HUES48 (cell line): ENCODE measurements at regions not wholly inside any gene's neighbourhood (a gene's known extent, or its start where the extent isn't known, plus 50 kb on each side); places are given as distances from the start of the nearest gene placed in this dataset.

Source experiments
- H3K27ac ChIP-seq: one replicate; pipeline ENCODE4 v1.7.0; 2013; ENCODE audit warnings: low read depth, low read length, inconsistent platforms
- H3K27me3 ChIP-seq: 2 replicates; pipeline ENCODE4 v1.6.1; 2013; ENCODE audit warnings: mild to moderate bottlenecking, low read length; ENCODE audit not compliant: control insufficient read depth, insufficient read depth
- H3K36me3 ChIP-seq: 2 replicates; pipeline ENCODE4 v1.6.1; 2013; ENCODE audit warnings: low read length; ENCODE audit not compliant: control insufficient read depth, insufficient read depth
- H3K4me1 ChIP-seq: 2 replicates; pipeline ENCODE4 v1.6.1; 2013; ENCODE audit warnings: mild to moderate bottlenecking, low read length; ENCODE audit not compliant: control insufficient read depth, insufficient read depth
- H3K4me3 ChIP-seq: 2 replicates; pipeline ENCODE4 v1.5.1; 2013; ENCODE audit warnings: mild to moderate bottlenecking, low read depth, low read length
- H3K9ac ChIP-seq: 2 replicates; pipeline ENCODE4 v1.6.1; 2013; ENCODE audit warnings: mild to moderate bottlenecking, low read depth, low read length, moderate library complexity
- H3K9me3 ChIP-seq: 2 replicates; pipeline ENCODE4 v1.6.1; 2013; ENCODE audit warnings: low read length; ENCODE audit not compliant: control insufficient read depth, insufficient read depth

DNA sequence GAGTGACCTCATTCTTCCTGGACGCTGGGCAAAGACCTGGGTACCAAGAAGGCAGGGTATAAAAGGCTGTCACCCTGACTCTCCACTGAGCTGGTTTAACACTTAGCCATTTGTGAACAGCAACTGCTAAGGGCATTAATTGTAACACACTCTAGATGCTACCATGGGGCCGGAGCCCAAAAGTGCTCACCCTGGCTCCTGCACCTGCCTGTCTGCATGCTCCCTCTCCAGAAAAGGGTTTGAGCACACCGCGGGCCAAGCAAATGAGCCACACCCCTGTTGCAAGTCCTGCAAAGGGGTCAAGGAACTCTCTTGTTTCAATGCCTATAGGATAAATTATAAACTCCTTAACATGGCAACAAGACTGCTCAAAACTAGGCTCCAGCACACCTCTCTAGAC, 114.8 kb downstream of the TEX36 start:
- no peaks in the 10 kb centered on the region for H3K27me3 ChIP-seq
- H3K36me3 ChIP-seq = no peaks in the 10 kb centered on the region
- H3K9ac ChIP-seq = no peak overlapping the region
- no peaks in the 10 kb centered on the region for H3K4me1 ChIP-seq
- H3K9me3 ChIP-seq = 0 out of 2 replicates have a peak, but pooled peaks cover 6% of the 10 kb centered on the region
- no peak overlapping the region for H3K4me3 ChIP-seq
- H3K27ac ChIP-seq = no peak overlapping the region

DNA sequence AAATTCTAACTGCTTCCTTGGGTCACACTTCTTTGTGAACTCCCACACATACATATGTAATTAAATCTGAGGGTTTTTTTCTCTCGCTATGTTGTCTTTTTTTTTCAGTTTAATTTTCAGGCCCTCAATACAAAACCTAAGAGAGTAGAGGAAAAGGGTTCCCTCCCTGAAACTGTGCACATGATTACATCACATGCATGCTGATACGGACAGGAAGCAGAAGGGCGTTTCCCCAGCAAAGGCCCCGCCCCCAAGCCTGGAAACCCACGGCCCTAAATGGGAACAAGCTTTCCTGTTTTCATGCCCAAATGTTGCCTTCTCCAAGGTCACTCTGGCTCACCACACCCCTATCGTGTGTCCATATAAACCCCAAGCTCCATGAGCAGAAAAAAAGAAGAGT, 115.4 kb downstream of the TEX36 start:
- H3K27ac ChIP-seq = no peak overlapping the region
- H3K9ac ChIP-seq = no peak overlapping the region
- H3K4me1 ChIP-seq = no peaks in the 10 kb centered on the region
- 0 out of 2 replicates have a peak, but pooled peaks cover 6% of the 10 kb centered on the region for H3K9me3 ChIP-seq
- H3K27me3 ChIP-seq = no peaks in the 10 kb centered on the region
- no peaks in the 10 kb centered on the region for H3K36me3 ChIP-seq
- no peak overlapping the region for H3K4me3 ChIP-seq

DNA sequence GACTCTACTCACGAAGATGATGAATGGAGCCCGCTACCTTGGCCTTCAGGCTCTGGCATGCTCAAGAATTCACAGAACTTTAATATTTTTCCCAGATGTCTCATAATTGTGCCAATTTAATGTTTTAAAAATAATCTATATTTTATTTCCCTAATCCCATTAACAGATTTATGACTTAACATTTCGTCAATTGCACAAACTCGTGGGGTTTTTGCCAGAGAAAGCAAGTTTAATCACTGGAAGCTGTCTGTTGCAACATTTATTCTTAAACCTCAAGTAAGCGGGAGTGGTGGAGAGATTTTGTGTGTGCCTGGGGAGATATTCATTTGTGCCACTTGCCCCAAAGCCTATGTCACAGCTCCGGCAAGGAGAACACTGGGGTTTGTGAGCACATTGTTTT, 117.9 kb downstream of the TEX36 start:
- Histone ChIP-seq H3K27ac (no peak overlapping the region), H3K36me3 (no peaks in the 10 kb centered on the region), H3K9me3 (0 out of 2 replicates have a peak, but pooled peaks cover 6% of the 10 kb centered on the region), H3K4me1 (no peaks in the 10 kb centered on the region), H3K4me3 (no peak overlapping the region), H3K27me3 (no peaks in the 10 kb centered on the region), H3K9ac (no peak overlapping the region)

DNA sequence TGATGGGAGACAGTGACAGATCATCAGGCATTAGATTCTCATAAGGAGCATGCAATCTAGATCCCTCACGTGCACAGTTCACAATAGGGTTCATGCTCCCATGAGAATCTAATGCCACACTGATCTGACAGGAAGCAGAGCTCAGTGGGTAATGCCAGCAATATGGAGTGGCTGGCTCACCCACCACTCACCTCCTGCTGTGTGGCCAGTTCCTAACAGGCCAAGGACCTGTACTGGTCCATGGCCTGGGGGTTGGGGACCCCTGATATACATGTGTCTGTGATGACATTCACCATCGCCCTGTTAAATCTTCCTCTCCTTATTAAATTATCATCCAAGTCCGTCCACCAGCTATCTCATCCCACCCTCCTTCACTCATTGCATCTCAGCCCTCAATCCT, 118.4 kb downstream of the TEX36 start:
- H3K9me3 ChIP-seq = 0 out of 2 replicates have a peak, but pooled peaks cover 6% of the 10 kb centered on the region
- H3K4me1 ChIP-seq = no peaks in the 10 kb centered on the region
- H3K27ac ChIP-seq = no peak overlapping the region
- no peaks in the 10 kb centered on the region for H3K27me3 ChIP-seq
- no peak overlapping the region for H3K9ac ChIP-seq
- no peaks in the 10 kb centered on the region for H3K36me3 ChIP-seq
- no peak overlapping the region for H3K4me3 ChIP-seq

DNA sequence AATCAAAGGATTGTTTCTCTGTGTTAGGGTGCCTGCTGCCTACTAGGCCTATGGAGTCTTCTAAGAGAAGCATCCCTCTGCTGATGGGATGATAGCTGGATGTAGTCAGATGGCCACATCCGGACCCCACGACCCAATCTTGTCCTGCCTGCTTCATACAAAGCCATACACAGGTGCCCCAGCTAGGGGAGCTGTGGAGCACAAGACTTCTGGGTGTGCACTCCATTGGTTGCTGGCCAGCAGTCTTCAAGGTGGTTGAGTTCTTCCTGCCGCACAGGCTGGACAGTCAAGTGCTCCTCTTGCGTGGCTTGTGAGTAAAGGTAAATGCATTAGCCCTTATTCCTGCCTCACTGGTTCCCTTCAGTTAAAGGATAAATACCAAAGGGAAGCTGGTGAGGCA, 120.2 kb downstream of the TEX36 start:
- Histone ChIP-seq H3K27me3 (no peaks in the 10 kb centered on the region), H3K4me3 (no peak overlapping the region), H3K27ac (no peak overlapping the region), H3K36me3 (no peaks in the 10 kb centered on the region), H3K4me1 (no peaks in the 10 kb centered on the region), H3K9ac (no peak overlapping the region), H3K9me3 (0 out of 2 replicates have a peak, but pooled peaks cover 3% of the 10 kb centered on the region)

DNA sequence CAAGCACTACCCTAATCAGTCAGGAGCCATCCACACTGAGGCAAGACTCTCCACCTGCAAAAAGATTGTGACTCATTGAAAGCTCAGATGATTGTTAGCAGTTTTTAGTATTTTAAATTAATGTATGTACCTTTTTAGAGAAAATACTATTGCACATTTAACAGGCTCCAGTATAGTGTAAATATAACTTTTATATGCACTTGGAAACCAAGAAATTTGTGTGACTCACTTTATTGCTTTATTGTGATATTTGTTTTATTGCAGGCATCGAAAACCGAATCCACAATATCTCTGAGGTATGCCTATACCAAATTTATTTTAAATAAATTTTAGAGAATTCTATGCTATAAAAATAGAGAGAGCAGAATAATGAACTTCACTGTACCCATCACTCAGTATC, 122.0 kb downstream of the TEX36 start:
- Histone ChIP-seq H3K36me3 (no peaks in the 10 kb centered on the region), H3K27ac (no peak overlapping the region), H3K9me3 (0 out of 2 replicates have a peak, but pooled peaks cover 3% of the 10 kb centered on the region), H3K4me3 (no peak overlapping the region), H3K27me3 (no peaks in the 10 kb centered on the region), H3K4me1 (no peaks in the 10 kb centered on the region), H3K9ac (no peak overlapping the region)

DNA sequence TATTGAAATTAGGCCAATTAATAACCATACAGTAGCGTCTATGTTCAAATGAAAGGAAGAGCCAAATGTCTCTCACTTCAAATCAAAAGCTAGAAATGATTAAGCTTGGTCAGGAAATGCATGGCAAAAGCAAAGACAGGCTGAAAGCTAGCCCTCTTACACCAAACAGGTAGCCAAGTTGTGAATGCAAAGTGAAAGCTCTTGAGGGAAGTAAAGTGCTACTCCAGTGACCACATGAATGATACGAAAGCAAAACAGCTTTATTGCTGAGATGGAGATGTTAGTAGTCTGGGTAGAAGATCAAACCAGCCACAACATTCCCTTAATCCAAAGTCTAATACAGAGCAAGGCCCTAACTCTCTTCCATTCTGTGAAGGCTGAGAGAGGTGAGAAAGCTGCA, 123.8 kb downstream of the TEX36 start:
- no peaks in the 10 kb centered on the region for H3K9me3 ChIP-seq
- peaks cover 9% of the 10 kb centered on the region; the same call in 1 of the 2 replicates for H3K4me1 ChIP-seq
- no peak overlapping the region for H3K9ac ChIP-seq
- no peak overlapping the region for H3K27ac ChIP-seq
- H3K36me3 ChIP-seq = no peaks in the 10 kb centered on the region
- H3K27me3 ChIP-seq = no peaks in the 10 kb centered on the region
- H3K4me3 ChIP-seq = no peak overlapping the region

DNA sequence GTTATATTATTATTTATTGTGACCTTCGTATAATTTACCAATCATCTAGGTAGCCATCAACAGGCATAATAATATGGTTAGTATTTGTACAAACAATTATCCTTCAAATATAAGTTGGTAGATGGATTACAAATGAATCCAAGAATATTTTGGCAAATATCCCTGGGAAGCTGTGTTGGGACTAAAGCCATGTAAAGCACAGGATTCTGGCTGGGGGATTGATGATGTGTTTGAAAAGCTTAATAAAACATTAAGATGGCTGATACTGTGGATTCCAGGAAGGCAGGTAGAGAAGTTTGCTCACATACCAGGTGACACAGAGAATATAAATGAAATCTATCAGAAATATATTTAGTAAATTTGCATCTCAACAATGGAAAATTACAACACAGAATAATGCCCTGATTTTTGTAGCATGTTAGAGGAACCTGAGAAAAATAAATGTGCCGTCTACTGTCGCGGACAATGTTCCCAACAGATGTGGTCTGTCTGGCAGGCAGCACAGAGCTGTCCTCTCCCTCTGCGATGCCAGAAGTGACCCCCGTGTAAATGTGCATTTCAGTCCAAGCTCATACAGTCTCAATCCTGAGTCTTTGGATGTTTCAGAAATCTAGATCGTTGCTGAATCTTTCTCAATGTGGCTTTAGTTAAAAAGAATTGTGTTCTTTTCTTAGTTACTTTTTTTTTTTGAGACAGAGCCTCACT, 125.0 kb downstream of the TEX36 start:
- Histone ChIP-seq H3K9ac (no peak overlapping the region), H3K27me3 (no peaks in the 10 kb centered on the region), H3K4me1 (peaks cover 9% of the 10 kb centered on the region; the same call in 1 of the 2 replicates), H3K4me3 (no peak overlapping the region), H3K9me3 (no peaks in the 10 kb centered on the region; the same call in 1 of the 2 replicates), H3K27ac (no peak overlapping the region), H3K36me3 (no peaks in the 10 kb centered on the region)

DNA sequence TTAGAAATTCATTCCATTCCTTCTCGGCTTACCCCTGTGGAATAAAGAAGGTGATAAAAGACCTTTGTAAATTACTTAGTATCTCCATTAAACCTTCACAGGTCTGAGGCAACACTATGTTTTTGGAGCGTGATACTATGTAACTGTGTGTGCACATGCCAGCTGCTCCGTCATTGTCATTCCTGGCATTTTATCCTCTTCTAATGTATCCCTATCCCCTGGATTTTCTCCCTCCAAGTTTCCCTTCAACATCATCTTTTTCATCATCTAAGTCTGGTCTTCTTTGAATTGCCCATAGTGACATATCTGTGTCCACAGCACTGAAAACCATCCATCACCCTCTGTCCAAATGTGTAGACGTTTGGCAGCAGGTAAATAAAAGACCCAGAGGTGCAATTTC, 125.7 kb downstream of the TEX36 start:
- H3K27ac ChIP-seq = no peak overlapping the region
- H3K9ac ChIP-seq = no peak overlapping the region
- H3K36me3 ChIP-seq = no peaks in the 10 kb centered on the region
- no peaks in the 10 kb centered on the region; the same call in 1 of the 2 replicates for H3K9me3 ChIP-seq
- H3K27me3 ChIP-seq = no peaks in the 10 kb centered on the region
- peaks cover 9% of the 10 kb centered on the region; the same call in 1 of the 2 replicates for H3K4me1 ChIP-seq
- no peak overlapping the region for H3K4me3 ChIP-seq

DNA sequence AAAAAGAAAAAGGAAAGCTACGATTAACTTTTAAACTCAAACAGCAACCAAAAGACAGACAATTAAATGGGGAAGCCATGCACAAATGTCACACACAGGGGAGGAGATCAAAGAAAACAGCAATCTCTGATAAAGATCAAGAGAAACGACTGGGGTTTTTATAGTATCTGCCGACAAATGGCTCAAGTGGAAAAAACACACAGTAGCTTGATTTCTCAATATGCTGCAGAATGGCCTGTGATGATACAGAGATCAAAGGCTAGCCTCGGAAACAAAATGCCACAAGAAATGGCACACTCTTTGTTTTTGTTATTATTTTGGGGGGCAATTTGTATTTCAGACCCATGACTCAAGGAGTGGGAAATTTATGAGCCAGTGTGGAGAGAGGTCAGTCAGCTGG, 126.1 kb downstream of the TEX36 start:
- Histone ChIP-seq H3K4me3 (no peak overlapping the region), H3K27me3 (no peaks in the 10 kb centered on the region), H3K4me1 (peaks cover 9% of the 10 kb centered on the region; the same call in 1 of the 2 replicates), H3K27ac (no peak overlapping the region), H3K9me3 (no peaks in the 10 kb centered on the region; the same call in 1 of the 2 replicates), H3K36me3 (no peaks in the 10 kb centered on the region), H3K9ac (no peak overlapping the region)

DNA sequence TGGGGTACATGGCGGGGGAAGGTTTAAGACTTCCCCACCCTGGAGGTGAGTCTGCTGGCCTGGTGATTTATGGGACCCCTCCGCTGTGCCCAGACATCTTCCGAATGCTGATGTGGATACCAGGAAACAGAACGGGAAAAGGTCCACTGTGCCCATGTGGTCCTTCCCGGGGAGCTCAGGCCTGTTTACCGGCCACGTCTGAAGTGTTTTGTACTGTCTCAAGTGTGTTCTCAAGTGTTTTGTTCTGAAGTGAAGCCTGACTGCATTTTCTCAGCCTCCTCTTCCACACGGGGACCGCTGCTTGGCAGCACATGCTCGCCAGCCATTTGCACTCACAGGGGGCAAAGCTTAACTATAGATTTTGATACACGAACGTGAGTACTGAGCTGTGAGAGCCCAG, 127.2 kb downstream of the TEX36 start:
- Histone ChIP-seq H3K9ac (no peak overlapping the region), H3K27me3 (no peaks in the 10 kb centered on the region), H3K36me3 (no peaks in the 10 kb centered on the region), H3K9me3 (no peaks in the 10 kb centered on the region; the same call in 1 of the 2 replicates), H3K4me1 (peaks cover 9% of the 10 kb centered on the region; the same call in 1 of the 2 replicates), H3K27ac (no peak overlapping the region), H3K4me3 (no peak overlapping the region)
